T47D (cell line): ENCODE measurements at regions not wholly inside any gene's neighbourhood (a gene's known extent, or its start where the extent isn't known, plus 50 kb on each side); places are given as distances from the start of the nearest gene placed in this dataset.
"Not testable (repeated sequence)": the region's sequence is repeated elsewhere in the genome, so short reads cannot be mapped to it uniquely, and the experiment has no call there.

ENCODE experiments used
- DNase-seq, 2 experiments: peaks; one replicate each; pipeline versions ENCODE4 v3.0.0 to v3.0.0-alpha.2; 2011 to 2012; ENCODE audit warnings: low read depth in 1 of 2, low spot score in 1 of 2
- JUND ChIP-seq: IDR thresholded peaks from 2 replicates; pipeline ENCODE4 v1.6.1; 2012; ENCODE audit warnings: low read depth
- in situ Hi-C: cut with HindIII; loops from 2 replicates; pipeline ENCODE4 v1.10.0; 2016; ENCODE audit warnings: low sequenced_read_pairs, low pct_unique_long_range_greater_than_20kb

- DNase-seq: no peak
- no peak for TF ChIP-seq JUND
- in situ Hi-C loops: no loop called here
These were observed 54.5 kb downstream of the IRX5 start for GRCh38 chr16:54985156-54985555.

GRCh38 chr16:54985668-54986067 is 55.0 kb downstream of the IRX5 start:
- TF ChIP-seq JUND: no peak
- in situ Hi-C loops: no loop called here
- no peak for DNase-seq

GRCh38 chr16:54986409-54986808 is 55.7 kb downstream of the IRX5 start:
- no peak for DNase-seq
- in situ Hi-C loops: no loop called here
- no peak for TF ChIP-seq JUND

- in situ Hi-C loops: no loop called here
- no peak for TF ChIP-seq JUND
- DNase-seq: no peak
These were observed 56.4 kb downstream of the IRX5 start for GRCh38 chr16:54987081-54987480.

GRCh38 chr16:54991525-54991924 is 60.9 kb downstream of the IRX5 start:
- TF ChIP-seq JUND: no peak
- in situ Hi-C loops: no loop called here
- DNase-seq: no peak

GRCh38 chr16:54991946-54992345 is 61.3 kb downstream of the IRX5 start:
- in situ Hi-C loops, DNase-seq: not testable (repeated sequence)

- in situ Hi-C loops: no loop called here
- DNase-seq: no peak
- no peak for TF ChIP-seq JUND
These were observed 62.6 kb downstream of the IRX5 start for GRCh38 chr16:54993106-54993895.

- in situ Hi-C loops: no loop called here
- TF ChIP-seq JUND: no peak
These were observed 65.5 kb downstream of the IRX5 start for GRCh38 chr16:54996186-54996585.

GRCh38 chr16:54998834-54999233 is 68.2 kb downstream of the IRX5 start:
- no peak for DNase-seq
- in situ Hi-C loops: no loop called here
- no peak for TF ChIP-seq JUND

More at GRCh38 chr16:54996186-54996585, 65.5 kb downstream of the IRX5 start:
- DNase-seq: no peak

- TF ChIP-seq JUND: no peak
- no peak for DNase-seq
- in situ Hi-C loops: no loop called here
These were observed 68.8 kb downstream of the IRX5 start for GRCh38 chr16:54999481-54999880.

GRCh38 chr16:55000595-55000994 is 69.9 kb downstream of the IRX5 start:
- no peak for DNase-seq
- no peak for TF ChIP-seq JUND
- in situ Hi-C loops: no loop called here

- no peak for DNase-seq
- in situ Hi-C loops: no loop called here
These were observed 71.3 kb downstream of the IRX5 start for GRCh38 chr16:55001931-55002330.

GRCh38 chr16:55002419-55002818 is 71.8 kb downstream of the IRX5 start:
- TF ChIP-seq JUND: no peak
- in situ Hi-C loops: no loop called here
- DNase-seq: no peak

More at GRCh38 chr16:55001931-55002330, 71.3 kb downstream of the IRX5 start:
- no peak for TF ChIP-seq JUND

GRCh38 chr16:55003306-55003705 is 72.6 kb downstream of the IRX5 start:
- in situ Hi-C loops: no loop called here
- TF ChIP-seq JUND: no peak
- DNase-seq: no peak
